Uterus (tissue), 3 donors: ENCODE measurements at regions not wholly inside any gene's neighbourhood (a gene's known extent, or its start where the extent isn't known, plus 50 kb on each side); places are given as distances from the start of the nearest gene placed in this dataset. TPM values are rescaled to one million over a fixed set of nuclear protein-coding genes. Genes with fewer than 3 reads are reported as not detected.

ENCODE experiments used
- DNase-seq, 2 donors: peaks; one replicate each; pipeline ENCODE4 v3.0.0-alpha.2; 2019 to 2020
- H3K27ac ChIP-seq, 2 donors: fragments of 200-600 bp; sonication (generic); 1 replicate in 1 of 2; 2 replicates in 1 of 2; pipeline ENCODE4 v1.5.1; 2016 to 2018
- H3K27me3 ChIP-seq, 2 donors: fragments of 200-600 bp; sonication (generic); one replicate each; pipeline ENCODE4 v1.5.1; 2018 to 2019; ENCODE audit warnings: control low read depth in 1 of 2
- H3K36me3 ChIP-seq, 2 donors: fragments of 200-600 bp; sonication (generic); one replicate each; pipeline ENCODE4 v1.5.1; 2019; ENCODE audit warnings: control low read depth in 1 of 2
- H3K4me1 ChIP-seq, 2 donors: fragments of 200-600 bp; sonication (generic); one replicate each; pipeline ENCODE4 v1.5.1; 2018 to 2019; ENCODE audit warnings: control low read depth in 1 of 2
- H3K4me3 ChIP-seq, 2 donors: fragments of 200-600 bp; sonication (generic); 1 replicate in 1 of 2; 2 replicates in 1 of 2; pipeline ENCODE4 v1.5.1; 2018 to 2019; ENCODE audit warnings: mild to moderate bottlenecking in 1 of 2
- H3K9me3 ChIP-seq, 2 donors: fragments of 200-600 bp; sonication (generic); one replicate each; pipeline ENCODE4 v1.5.1; 2019; ENCODE audit warnings: control low read depth in 1 of 2
- POLR2A ChIP-seq, 2 donors: fragments of 450-650 bp; IDR thresholded peaks; one replicate each; pipeline ENCODE4 v1.6.1; 2016; ENCODE audit warnings: antibody characterized with exemption in 2 of 2, mild to moderate bottlenecking in 1 of 2, moderate library complexity in 1 of 2
- intact Hi-C: fragments of 100-400 bp; cut with DNase I; formaldehyde crosslinking; loops from one replicate; pipeline ENCODE4 v1.15.1; 2023; ENCODE audit warnings: low total_unique reads
- small RNA-seq: library from RNA; depleted of rRNA; stranded (forward); fragments of <200 nt; gene quantifications from one replicate; pipeline ENCODE3, GENCODE V24; 2016
- TF ChIP-seq, protein P1 (sequence below), 4 experiments: fragments of 200-600 bp in 2 of 4; fragments of 450-650 bp in 2 of 4; sonication (generic) in 2 of 4; IDR thresholded peaks; one replicate each; pipeline ENCODE4 v1.5.1; 2016 to 2019; ENCODE audit warnings: antibody characterized with exemption in 4 of 4, mild to moderate bottlenecking in 2 of 4, moderate library complexity in 1 of 4
- donor health status: DM: yes; HTN: yes; CAD: no.

DNA sequence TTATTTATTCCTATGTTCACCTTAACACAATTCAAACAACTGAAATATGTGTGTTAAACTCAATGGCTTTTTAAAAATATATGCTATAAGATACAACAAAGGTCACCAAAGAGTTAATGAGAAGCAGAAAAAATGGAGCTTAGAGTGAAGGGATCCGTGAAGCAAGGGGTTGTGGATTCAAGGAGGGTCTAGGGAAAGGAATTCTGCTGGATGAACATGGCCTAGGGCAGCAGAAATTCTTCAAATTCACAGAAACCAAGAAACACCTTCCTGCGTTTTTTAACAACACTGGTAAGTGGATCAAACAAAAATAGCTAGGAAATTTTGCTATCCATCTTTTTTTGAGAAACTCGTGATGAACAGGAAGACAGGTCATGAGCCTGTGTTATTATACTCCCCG, 59.3 kb upstream of the PLSCR5 start:
- no peak overlapping the region for H3K27ac ChIP-seq
- intact Hi-C loops: no loop called here
- no peak for TF ChIP-seq POLR2A (IDR thresholded peaks at IDR 0.05)
- TF ChIP-seq, protein P1, sequence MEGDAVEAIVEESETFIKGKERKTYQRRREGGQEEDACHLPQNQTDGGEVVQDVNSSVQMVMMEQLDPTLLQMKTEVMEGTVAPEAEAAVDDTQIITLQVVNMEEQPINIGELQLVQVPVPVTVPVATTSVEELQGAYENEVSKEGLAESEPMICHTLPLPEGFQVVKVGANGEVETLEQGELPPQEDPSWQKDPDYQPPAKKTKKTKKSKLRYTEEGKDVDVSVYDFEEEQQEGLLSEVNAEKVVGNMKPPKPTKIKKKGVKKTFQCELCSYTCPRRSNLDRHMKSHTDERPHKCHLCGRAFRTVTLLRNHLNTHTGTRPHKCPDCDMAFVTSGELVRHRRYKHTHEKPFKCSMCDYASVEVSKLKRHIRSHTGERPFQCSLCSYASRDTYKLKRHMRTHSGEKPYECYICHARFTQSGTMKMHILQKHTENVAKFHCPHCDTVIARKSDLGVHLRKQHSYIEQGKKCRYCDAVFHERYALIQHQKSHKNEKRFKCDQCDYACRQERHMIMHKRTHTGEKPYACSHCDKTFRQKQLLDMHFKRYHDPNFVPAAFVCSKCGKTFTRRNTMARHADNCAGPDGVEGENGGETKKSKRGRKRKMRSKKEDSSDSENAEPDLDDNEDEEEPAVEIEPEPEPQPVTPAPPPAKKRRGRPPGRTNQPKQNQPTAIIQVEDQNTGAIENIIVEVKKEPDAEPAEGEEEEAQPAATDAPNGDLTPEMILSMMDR (IDR thresholded peaks at IDR 0.05): no peak
- no peaks in the 10 kb centered on the region for H3K9me3 ChIP-seq
- DNase-seq: no peak
- no peaks in the 10 kb centered on the region for H3K36me3 ChIP-seq
- no peaks in the 10 kb centered on the region for H3K27me3 ChIP-seq
- H3K4me1 ChIP-seq: no peaks in the 10 kb centered on the region
- H3K4me3 ChIP-seq: no peak overlapping the region

DNA sequence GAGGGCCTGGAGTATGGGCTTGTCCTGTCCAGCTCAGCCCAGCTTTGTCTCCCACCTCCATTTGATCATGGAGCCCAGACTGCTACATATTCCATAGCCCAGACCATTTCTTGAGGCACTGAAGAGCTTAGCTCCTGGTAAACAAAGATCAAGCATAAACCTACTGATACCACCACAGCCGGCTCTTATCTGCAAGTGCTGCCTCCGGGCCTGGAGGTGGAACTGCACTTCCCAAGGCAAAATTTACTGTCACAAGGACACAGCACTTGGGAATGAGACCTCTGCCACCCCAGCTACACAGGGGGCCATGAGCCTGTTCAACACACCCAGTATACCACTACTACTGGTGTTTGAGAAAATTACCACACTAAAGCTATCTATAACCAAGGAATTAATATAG, 53.7 kb upstream of the PLSCR5 start:
- intact Hi-C loops: no loop called here

DNA sequence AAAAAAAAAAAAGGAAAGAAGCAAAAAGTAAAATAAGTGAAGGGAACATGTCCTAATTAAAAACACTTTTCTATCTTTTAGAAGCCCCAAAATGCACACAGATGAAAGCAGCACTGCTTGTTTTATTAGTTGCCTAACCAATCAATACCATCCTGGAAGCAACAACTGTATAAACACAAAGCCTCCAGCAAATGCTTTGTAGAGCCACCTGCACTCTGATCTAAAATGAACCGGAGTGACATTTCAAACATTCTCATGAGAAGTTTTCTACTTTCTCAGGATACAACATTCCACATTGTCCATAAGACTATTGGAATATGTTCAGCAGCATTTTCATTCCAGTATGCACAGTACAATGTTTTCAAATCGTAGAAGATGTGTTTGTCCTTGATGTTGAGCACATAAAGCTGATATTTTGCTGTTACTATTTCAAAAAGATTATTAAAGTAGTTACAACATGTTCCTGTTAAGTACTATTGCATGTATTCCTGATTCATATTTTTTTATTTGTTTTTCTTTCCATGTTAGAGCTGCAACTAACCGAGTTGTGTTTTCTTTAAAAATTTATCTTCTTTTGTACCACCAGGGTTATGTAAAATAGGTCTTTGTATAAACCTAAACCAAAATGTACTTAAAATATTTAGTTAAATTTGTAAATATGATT, 50.3 kb upstream of the PLSCR5 start:
- H3K4me3 ChIP-seq: no peak overlapping the region
- TF ChIP-seq POLR2A (IDR thresholded peaks at IDR 0.05): no peak
- TF ChIP-seq, protein P1 (IDR thresholded peaks at IDR 0.05): no peak
- intact Hi-C loops: no loop called here
- no peaks in the 10 kb centered on the region for H3K4me1 ChIP-seq
- no peak for DNase-seq
- no peaks in the 10 kb centered on the region for H3K36me3 ChIP-seq
- no peaks in the 10 kb centered on the region for H3K27me3 ChIP-seq
- H3K27ac ChIP-seq: no peak overlapping the region
- no peaks in the 10 kb centered on the region for H3K9me3 ChIP-seq

More for the DNA sequence above, 53.7 kb upstream of the PLSCR5 start:
- H3K9me3 ChIP-seq: no peaks in the 10 kb centered on the region
- no peaks in the 10 kb centered on the region for H3K36me3 ChIP-seq
- no peaks in the 10 kb centered on the region for H3K27me3 ChIP-seq
- no peak for DNase-seq
- no peak overlapping the region for H3K4me3 ChIP-seq
- H3K4me1 ChIP-seq: no peaks in the 10 kb centered on the region
- TF ChIP-seq, protein P1 (IDR thresholded peaks at IDR 0.05): no peak
- TF ChIP-seq POLR2A (IDR thresholded peaks at IDR 0.05): no peak
- no peak overlapping the region for H3K27ac ChIP-seq

Small RNAs in the stretch of these regions (small RNA-seq; reads per million reads assigned to genes)
- gene RNU6-505P: not detected
